ENCODE measurements at regions not wholly inside any gene's neighbourhood (a gene's known extent, or its start where the extent isn't known, plus 50 kb on each side); places are given as distances from the start of the nearest gene placed in this dataset.

GRCh38 chr6:153309651-153310050, 178.6 kb upstream of the RGS17 start:
- TF ChIP-seq CTCF (IDR thresholded peaks at IDR 0.05) (no peak), EZH2 (IDR thresholded peaks at IDR 0.05; ENCODE audit: borderline replicate concordance, insufficient read depth, low read depth, low read length, poor library complexity, severe bottlenecking) (no peak)
